ENCODE measurements at regions not wholly inside any gene's neighbourhood (a gene's known extent, or its start where the extent isn't known, plus 50 kb on each side); places are given as distances from the start of the nearest gene placed in this dataset.
"Not testable (repeated sequence)": the region's sequence is repeated elsewhere in the genome, so short reads cannot be mapped to it uniquely, and the experiment has no call there.

- TF ChIP-seq, protein P1, sequence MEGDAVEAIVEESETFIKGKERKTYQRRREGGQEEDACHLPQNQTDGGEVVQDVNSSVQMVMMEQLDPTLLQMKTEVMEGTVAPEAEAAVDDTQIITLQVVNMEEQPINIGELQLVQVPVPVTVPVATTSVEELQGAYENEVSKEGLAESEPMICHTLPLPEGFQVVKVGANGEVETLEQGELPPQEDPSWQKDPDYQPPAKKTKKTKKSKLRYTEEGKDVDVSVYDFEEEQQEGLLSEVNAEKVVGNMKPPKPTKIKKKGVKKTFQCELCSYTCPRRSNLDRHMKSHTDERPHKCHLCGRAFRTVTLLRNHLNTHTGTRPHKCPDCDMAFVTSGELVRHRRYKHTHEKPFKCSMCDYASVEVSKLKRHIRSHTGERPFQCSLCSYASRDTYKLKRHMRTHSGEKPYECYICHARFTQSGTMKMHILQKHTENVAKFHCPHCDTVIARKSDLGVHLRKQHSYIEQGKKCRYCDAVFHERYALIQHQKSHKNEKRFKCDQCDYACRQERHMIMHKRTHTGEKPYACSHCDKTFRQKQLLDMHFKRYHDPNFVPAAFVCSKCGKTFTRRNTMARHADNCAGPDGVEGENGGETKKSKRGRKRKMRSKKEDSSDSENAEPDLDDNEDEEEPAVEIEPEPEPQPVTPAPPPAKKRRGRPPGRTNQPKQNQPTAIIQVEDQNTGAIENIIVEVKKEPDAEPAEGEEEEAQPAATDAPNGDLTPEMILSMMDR (conservative IDR thresholded peaks at IDR 0.05) = not testable (repeated sequence)
- TF ChIP-seq EZH2 (IDR thresholded peaks at IDR 0.05; ENCODE audit: low read depth) = not testable (repeated sequence)
Observed at GRCh38 chr9:27690816-27691215, 117.5 kb upstream of the C9orf72 start.

All from PC-9 (cell line).